ENCODE measurements at regions not wholly inside any gene's neighbourhood (a gene's known extent, or its start where the extent isn't known, plus 50 kb on each side); places are given as distances from the start of the nearest gene placed in this dataset.
"Not testable (repeated sequence)": the region's sequence is repeated elsewhere in the genome, so short reads cannot be mapped to it uniquely, and the experiment has no call there.

DNA sequence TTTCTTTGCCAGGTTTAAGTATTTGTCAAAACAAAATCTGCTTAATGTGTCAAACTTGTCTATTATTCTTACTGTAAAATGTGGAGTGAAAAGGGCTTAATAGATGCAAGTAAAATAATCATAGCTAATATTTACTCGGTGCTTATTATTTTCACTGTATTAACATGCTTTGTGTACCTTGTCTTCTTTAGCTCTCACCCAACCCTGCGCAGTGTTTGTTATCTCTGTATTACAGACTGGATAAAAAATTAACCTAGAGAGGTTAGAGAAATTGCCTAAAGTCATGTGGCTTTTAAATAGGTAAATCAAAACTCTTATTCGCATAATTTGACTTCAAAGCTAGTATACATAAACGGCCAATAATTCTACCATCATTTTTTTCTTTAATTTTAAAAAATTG is 1864.8 kb downstream of the MAT2B start:
- no peak for DNase-seq

DNA sequence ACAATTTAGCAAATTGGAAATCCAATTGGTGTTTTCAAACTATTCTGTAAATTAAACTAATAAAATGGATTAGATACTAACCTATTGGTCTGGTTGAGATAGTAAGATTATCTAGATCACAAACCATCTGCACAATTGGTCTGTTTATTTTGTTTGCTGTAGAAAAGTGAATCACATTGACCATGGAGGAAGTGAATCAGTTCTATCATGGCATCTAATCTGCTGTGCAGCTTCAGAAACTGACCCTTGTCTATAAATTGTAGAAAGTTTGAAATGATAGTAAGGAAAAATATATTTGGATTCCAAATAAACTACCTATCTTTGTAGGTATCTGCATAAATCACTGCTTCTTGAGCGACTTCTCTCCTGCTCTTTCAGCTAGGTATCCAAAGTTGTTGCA is 1865.4 kb downstream of the MAT2B start:
- no peak for DNase-seq

DNA sequence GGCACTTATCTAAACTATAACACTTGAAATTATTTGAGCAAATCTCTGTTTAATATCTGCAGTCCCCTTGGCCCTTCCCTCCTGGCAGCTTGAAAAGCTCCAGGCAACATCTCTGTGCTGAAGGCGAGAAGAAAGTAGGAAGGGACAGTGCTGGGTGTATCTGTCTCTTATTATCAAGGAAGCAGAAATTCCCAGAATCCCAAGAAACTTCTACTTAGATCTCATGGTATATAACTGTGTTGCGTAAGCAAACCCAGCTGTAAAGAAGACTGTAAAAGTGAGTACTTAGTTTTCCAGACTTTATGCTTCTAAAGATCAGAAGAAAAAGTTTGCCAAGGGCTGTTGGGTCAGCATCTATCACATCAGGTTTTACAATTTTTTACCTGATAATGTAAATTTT is 1869.8 kb downstream of the MAT2B start:
- no peak for DNase-seq

DNA sequence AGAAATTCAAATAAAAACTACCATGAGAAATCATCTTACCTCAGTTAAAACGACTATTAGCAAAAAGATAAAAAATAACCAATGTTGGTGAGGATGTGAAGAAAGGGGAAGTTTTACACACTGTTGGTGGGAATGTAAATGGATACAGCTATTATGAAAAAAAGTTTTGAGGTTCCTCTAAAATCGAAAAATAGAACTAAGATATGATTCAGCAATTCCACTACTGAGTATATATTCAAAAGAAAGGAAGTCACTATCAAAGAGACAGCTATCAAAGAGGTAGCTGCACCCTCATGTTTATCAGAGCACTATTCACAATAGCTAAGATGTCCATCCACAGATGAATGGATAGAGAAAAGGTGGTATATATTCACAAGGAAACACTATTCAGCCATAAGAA is 1888.4 kb downstream of the MAT2B start:
- DNase-seq = no peak

DNA sequence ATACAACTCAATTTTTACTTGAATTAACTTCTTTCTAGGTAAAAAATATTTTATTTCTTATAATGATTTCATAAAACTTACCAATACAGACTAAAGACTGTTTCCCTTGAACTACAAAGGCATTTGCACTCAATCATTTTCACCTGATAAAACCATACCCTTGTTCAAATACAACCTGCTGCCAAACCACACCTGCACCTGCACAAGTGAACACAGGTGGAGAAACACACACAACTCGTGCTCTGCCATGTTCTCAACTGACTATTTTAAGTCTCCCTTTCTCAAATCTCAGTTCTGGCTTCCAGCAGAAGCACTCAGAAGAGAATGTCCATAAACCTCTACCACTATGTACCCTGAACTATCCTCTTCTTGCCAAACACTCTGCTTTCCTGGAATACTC is 1892.1 kb downstream of the MAT2B start:
- DNase-seq = no peak

DNA sequence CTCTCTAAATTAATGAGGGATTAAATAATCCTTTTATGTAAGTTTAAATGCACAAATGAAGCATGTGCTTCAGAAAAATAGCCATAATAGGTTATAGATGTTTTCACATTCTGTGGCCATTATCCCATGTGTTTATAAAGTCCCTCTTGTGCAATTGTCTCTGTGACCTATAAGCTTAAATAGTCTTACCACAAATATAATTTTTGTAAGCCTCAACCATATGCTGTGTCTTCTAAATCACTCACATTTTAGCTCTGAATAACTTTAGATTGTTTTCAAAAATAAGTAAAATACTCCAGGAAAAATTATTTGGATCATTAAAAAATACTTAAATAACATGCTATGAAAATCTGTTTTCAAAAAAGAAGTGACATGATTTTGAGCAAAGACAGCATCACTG is 1894.7 kb downstream of the MAT2B start:
- DNase-seq = no peak

DNA sequence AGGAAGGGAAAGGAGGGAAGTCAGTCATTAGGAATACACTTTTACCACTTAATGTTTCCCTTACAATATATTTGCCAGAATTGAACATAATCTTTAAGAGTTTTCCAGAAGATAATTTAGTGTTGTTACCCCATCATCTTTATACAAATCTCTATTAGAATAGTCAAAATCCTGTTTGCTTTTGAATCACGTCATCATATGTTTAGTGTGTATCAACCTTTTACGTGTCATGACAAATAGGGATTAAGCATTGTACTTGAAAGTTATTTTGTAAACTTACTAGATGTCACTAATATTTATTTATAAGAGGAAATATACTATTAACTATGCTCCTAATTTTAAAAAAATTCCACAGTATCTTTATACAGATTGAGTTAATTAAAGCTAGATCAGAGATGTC is 1899.5 kb downstream of the MAT2B start:
- no peak for DNase-seq

DNA sequence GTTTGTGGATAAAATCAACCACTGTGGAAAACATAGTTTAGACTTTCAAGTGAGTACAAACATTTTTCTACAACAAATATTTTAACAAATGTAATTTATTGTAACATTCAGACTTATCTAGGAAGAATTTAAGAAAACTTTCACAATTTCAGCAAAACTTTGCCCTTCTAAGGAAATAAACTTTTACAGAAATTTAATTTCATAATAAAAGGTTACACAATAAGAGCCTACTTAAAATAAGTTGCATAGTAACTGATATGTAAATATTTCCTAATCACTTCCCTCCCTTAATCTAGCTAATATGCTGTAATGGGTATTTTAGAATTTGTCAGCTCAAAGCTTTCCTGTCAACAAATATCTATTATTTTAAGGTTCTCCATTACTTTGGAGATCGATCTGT is 1899.9 kb downstream of the MAT2B start:
- no peak for DNase-seq

DNA sequence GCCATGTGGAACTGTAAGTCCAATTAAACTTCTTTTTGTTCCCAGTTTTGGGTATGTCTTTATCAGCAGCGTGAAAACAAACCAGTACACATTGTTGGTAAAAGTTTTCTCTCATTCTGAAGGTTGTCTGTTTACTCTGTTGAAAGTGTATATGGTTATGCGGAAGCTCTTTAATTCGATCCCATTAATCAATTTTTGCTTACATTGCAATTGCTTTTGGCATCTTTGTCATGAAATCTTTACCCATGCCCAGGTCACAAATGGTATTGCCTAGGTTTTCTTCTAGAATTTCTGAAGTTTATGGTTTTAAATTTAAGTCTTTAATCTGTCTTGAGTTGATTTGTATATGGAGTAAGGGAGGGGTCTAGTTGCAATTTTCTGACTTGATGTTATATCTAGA is 1901.9 kb downstream of the MAT2B start:
- DNase-seq = no peak

DNA sequence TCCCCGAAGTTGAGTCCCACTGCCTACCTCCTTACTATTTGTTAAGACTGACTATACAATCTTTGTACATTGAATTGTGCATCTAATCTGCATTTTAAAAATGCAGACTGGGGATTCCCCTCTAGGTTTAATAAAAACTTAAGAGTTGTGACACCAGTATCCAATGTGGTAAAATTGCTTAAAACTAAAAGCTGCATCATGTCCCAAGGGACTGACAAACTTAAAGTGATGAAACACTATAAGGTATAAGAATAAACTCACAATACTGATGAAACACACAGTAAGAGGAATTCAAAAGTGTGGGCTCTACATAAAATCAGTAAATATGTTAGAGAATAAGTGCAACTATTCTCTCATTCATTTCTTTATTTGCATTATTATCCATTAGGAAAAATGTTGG is 1905.1 kb downstream of the MAT2B start:
- no peak for DNase-seq

DNA sequence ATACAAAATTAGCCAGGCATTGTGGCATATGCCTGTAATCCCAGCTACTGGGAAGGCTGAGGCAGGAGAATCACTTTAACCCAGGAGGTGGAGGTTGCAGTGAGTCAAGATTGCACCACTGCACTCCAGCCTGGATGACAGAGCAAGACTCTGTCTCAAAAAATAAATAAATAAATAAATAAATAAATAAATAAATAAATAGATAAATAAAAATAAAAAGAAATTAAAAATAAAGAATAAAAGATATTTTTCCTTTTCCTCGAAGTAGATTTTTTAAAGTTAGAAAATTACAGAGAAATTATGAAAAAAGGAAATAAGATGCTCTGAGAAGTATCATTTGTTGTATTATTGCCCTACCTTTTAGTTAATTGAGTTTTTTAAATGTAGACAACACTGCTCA is 1906.1 kb downstream of the MAT2B start:
- not testable (repeated sequence) for DNase-seq

DNA sequence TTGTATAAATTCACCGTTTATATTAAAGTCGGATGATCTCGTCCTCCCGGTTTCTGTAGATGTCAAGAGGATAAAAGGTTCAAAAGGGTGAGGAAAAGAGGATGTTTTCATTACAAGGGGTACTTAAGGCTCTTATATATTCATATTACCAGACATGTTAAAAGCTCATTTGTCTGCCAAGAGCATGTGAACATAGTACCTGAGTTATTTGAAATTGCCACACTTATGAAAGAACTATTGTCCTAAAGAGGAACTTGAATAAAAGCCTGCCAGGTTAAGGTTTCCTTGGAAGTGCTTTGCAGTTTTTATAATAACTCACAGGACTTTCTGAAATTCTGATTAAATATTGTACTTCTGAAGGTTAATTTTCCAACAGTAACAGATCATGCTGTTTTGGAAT is 1915.1 kb downstream of the MAT2B start:
- no peak for DNase-seq

DNA sequence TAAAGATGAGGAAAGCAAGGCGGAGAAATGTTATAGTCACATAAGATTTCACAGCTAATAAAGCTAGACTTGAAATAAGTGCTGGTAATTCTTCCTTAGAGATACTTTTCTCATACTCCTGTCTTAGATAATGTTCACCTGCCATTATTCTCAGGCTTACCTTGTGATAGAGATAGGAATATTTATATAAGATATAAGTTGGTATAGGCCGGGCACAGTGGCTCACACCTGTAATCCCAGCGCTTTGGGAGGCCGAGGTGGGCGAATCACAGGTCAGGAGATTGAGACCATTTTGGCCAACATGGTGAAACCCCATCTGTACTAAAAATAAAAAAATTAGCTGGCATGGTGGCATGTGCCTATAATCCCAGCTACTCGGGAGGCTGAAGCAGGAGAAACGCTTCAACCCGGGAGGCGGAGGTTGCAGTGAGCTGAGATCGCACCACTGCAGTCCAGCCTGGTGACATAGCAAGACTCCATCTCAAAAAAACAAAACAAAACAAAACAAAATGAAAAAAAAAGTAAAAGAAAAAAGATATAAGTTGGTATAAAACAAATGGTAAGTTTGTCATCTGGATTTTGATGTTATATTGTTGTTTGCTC is 1918.4 kb downstream of the MAT2B start:
- DNase-seq = no peak

DNA sequence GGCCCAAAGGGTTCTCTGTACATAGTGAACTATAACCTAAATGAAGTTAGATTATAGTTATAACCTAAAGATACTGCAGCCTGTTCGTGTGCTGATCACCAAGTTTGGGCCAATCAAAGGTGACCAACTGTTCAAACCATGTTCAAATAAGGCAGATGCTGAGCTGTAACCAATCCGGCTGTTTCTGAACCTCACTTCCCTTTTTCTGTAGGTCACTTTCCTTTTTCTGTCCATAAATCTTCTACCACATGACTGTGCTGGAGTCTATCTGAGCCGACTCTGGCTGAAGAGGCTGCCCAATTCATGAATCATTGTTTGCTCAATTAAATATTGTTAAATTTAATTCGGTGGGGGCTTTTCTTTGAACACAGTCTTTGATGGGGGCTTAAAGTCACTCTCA is 1920.2 kb downstream of the MAT2B start:
- no peak for DNase-seq

DNA sequence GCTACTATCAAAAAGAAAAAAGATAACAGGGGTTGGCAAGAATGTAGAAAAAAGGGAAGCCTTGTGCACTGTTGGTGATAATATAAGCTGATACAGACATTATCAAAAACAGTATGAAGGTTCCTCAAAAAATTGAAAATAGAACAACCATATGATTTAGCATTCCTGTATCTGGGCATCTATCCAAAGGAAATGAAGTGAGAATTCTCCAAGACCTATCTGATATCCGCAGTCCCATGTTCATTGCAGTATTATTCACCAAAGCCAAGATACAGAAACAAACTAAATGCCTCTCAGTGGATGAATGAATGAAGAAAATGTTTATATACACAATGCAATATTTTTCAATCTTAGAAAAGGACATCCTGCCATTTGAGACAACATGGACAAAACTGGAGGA is 1943.3 kb downstream of the MAT2B start:
- DNase-seq = no peak

DNA sequence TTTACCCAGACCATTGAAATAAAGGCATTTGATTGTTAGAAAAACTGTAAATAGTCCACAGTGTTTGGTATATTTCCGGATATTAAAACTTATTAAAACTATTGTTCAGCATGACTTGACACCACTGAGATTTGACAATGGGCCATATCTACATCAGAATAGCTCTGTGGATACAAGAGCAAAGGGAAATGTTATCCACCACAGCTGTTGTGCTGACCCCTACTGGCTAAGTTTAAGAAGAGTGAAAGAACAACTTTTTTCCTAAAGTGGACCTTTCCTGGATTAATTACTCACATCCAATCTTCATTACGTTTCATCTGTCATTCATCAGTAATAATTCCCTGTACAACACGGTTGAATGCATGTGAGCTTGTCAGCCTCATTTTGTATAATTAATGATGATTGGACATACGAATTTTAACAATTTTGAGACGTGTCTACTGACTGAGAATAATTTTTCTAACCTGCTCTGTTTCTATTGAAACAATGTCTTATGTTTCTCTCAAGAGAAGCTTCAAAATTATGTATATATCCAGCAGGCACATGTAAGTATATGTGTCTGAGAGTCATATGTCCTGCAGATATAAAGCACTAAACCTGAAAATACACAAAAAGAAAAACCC is 1952.6 kb downstream of the MAT2B start:
- no peak for DNase-seq

DNA sequence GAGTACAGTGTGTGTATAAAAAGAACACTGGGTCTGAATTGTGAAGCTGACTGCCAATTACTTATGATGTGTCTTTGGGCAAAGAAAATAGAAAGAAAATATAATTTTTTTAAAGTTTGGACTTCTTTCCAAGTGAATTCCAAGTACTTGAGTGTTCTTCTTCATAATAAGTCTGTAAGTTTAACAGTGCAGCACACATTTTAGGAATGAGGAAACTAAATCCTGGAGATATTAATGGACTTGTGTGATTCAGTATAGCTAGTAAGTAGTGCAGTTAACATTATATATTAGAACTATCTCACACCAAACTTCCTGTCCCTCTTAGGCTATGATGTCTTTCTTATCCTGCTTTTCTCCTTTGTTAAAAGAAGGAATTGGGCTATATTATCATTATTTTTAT is 1953.8 kb downstream of the MAT2B start:
- no peak for DNase-seq

DNA sequence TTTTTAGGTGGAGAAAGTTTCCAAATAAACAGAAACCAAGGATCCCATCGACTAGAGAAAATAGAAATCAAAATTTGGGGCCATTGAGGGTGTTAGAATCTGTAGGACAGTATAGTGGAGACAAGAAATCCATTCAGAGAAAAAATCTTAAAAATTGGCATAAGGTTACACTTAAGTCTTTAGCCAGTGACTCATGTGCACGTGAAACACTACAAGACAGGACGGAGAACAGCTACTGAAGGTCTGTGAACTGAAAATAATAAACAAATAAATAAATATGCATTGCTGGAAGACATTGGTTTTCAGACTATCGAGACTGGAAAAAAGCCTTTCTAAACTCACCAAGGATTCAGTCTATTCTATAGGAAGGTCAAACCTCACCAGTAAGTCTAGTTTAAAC is 1955.5 kb downstream of the MAT2B start:
- DNase-seq = no peak

DNA sequence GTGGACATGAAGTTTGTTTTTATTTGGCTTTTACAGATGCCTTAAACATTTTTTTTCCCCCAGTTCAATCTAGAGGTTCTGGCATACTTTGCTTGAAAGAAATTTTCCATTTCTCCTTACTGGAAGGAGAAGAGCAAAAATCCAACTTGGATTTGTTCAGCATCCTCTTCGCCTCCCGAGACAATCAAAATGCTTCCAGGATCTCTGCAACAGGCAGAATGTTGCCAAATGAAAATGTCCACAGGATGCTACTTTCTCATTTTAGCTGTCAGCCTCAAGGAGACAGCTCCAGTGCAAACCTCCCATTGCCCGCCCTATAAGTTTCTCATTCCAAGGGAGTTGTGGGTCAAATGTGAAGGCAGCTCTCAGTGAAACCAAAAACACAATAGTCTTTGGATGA is 1972.1 kb downstream of the MAT2B start:
- DNase-seq = no peak

DNA sequence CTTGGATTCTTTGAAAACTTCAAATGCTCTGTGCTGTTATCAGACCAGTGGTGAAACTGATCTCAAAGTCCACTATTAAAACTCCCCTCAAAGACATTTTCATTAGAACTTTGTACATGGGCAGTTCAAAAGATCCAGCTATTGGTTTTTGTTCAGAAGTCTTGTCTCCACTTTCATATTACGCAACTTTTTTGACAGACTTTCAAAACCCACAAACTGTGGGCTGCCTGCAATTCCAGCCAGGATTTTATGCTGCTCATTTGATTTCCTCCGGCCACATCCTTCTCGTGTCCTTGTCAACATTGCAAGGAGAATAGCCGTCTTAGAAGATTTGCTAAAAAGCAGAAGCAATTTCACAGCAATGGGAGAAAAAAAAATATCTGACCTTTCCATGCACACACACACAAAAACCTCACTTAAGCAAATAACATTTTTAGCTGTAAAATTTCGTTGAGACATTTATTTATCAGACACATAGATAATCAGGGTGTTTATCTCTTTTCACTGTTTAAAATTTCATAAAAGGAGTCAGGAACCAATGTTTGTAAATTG is 1990.5 kb downstream of the MAT2B start:
- no peak for DNase-seq

DNA sequence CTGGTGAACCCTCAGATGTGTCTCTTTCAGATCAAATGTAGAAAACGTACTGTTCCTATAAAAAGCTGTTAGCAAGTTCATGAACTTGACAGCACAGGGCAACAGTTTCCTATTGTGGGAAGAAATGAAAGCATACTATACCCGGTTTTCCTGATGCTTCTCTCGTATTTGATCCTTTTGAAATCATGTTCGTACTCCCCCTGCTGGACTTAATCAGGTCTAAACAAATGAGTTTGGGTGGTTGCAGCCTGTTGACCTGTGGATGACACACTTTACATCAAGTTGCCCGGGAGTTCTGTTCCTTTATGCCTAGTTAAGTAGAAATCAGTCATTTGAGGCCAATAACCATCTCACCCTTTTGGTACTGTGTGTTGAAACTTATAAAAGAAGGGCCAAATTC is 1992.3 kb downstream of the MAT2B start:
- no peak for DNase-seq

DNA sequence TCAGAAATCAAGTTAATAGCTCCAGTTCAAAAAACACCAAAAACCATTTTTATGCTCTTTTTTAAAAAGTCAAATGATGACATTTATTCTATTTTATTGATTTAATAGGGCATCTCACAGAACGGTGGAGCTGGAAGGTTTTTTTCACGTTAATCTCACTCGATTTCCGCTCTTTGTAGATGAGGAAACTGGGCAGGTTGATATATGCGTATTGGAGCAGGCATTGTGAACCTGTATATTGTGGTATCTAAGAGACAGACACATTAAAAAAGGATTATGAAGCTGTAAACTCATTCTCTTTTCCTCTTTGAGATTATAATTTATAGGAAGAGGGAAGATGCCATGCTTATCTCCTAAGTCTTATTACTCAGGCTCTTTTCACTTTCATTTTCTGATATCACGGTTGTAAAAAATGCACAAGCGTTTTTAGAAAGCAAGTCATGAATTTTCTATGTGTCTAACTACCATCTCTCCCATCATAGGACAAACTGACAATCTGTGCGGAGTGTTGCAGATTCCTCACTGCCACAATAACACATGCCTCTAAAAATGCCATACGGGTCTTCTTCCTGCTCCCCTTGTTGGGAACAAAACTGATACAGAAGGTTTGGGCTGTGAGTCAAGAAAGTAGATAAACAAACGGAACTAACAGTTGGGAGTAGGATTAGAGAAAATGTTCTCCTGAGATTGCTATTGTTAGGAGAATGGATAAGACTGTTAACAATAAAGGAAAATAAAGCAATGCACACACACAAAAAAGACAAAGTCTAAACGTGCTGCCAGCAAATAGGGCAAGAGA is 1997.7 kb downstream of the MAT2B start:
- no peak for DNase-seq

DNA sequence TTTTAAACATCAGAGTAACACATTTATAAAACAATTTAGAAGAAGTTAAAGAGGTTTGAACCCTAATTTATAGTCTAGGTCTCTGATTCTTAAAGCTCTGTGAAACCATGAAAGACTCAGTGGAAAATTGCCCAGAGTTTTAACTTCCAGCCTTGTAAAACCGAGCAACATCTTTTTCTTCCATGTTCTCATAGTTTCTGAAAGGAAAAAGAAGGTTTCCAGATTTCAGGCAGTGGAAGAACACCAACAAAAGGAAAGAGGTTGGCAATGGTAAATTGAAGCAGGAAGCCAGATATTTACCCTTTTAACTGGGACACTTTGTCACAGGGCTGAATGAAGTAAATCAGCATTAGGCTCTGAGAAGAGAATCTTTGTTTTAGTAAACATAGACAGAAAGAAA is 1999.3 kb downstream of the MAT2B start:
- DNase-seq = no peak

DNA sequence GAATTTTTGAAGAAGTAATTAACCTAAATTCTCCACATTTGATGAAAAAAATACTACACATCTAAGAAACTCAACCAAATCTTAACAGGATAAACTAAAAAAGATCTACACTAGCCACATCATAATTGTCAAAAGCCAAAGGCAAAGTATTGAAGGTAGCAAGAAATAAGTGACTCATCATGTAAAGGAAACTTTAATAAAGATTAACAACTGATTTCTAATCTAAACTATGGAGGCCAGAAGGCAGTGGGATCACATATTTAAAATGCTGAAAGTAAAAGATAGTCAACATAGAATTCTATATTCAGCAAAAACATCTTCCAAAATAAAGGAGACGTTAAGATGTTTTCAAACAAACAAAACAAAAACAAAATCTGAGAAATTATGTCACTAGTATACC is 2002.9 kb downstream of the MAT2B start:
- DNase-seq = no peak
